Lower lobe of right lung (tissue), 2 donors: ENCODE measurements at regions not wholly inside any gene's neighbourhood (a gene's known extent, or its start where the extent isn't known, plus 50 kb on each side); places are given as distances from the start of the nearest gene placed in this dataset.

Source experiments
- ATAC-seq, 2 donors: fragments of 200-7000 bp; cut with Tn5 transposase; one replicate each; pipeline ENCODE4 v1.9.1; 2020 to 2022; ENCODE audit warnings: mild to moderate bottlenecking in 2 of 2, moderate library complexity in 2 of 2
- DNase-seq: peaks from one replicate; pipeline ENCODE4 v3.0.0-alpha.2; 2020
- H3K27ac ChIP-seq: fragments of 200-600 bp; one replicate; pipeline ENCODE4 v1.8.0; 2022
- H3K27me3 ChIP-seq: fragments of 200-600 bp; one replicate; pipeline ENCODE4 v1.8.0; 2022; ENCODE audit warnings: low read depth
- H3K36me3 ChIP-seq: fragments of 200-600 bp; one replicate; pipeline ENCODE4 v1.8.0; 2022; ENCODE audit warnings: mild to moderate bottlenecking
- H3K4me1 ChIP-seq: fragments of 200-600 bp; one replicate; pipeline ENCODE4 v1.8.0; 2022
- H3K4me3 ChIP-seq: fragments of 200-600 bp; one replicate; pipeline ENCODE4 v1.8.0; 2022; ENCODE audit warnings: mild to moderate bottlenecking
- H3K9me3 ChIP-seq: fragments of 200-600 bp; one replicate; pipeline ENCODE4 v1.8.0; 2022
- CTCF ChIP-seq: fragments of 200-600 bp; IDR thresholded peaks from one replicate; pipeline ENCODE4 v1.8.0; 2022; ENCODE audit warnings: antibody characterized with exemption, mild to moderate bottlenecking
- intact Hi-C: fragments of 100-400 bp; cut with DNase I; formaldehyde crosslinking; loops from one replicate; pipeline ENCODE4 v1.11.0; 2022
- donor health status: DM: no; HTN: yes; CAD: no; lungs with severe emphysema.

GRCh38 chr1:116277840-116278540 is 95.1 kb upstream of the ATP1A1 start:
- intact Hi-C loops: no loop called here
- DNase-seq: no peak
- Histone ChIP-seq H3K4me1 (no peaks in the 10 kb centered on the region), H3K36me3 (no peaks in the 10 kb centered on the region), H3K9me3 (no peaks in the 10 kb centered on the region), H3K27ac (no peak overlapping the region), H3K27me3 (peaks cover 7% of the 10 kb centered on the region), H3K4me3 (no peak overlapping the region)
- no peak for TF ChIP-seq CTCF
- no peak for ATAC-seq

GRCh38 chr1:116278541-116278866 is 94.5 kb upstream of the ATP1A1 start:
- no peak for DNase-seq
- Histone ChIP-seq H3K27me3 (peaks cover 7% of the 10 kb centered on the region), H3K27ac (no peak overlapping the region), H3K9me3 (no peaks in the 10 kb centered on the region), H3K4me3 (no peak overlapping the region), H3K4me1 (no peaks in the 10 kb centered on the region), H3K36me3 (no peaks in the 10 kb centered on the region)
- TF ChIP-seq CTCF: no peak
- ATAC-seq: no peak
- intact Hi-C loops: no loop called here

GRCh38 chr1:116279715-116280114 is 93.3 kb upstream of the ATP1A1 start:
- no peak for ATAC-seq
- intact Hi-C loops: no loop called here
- Histone ChIP-seq H3K36me3 (no peaks in the 10 kb centered on the region), H3K9me3 (no peaks in the 10 kb centered on the region), H3K4me3 (no peak overlapping the region), H3K27me3 (peaks cover 7% of the 10 kb centered on the region), H3K4me1 (no peaks in the 10 kb centered on the region), H3K27ac (no peak overlapping the region)
- no peak for TF ChIP-seq CTCF
- DNase-seq: no peak

- no peak overlapping the region for H3K27ac ChIP-seq
- H3K9me3 ChIP-seq: no peaks in the 10 kb centered on the region
- H3K27me3 ChIP-seq: no peaks in the 10 kb centered on the region
- ATAC-seq (no peak), DNase-seq (no peak)
- intact Hi-C loops: no loop called here
- TF ChIP-seq CTCF: no peak
- H3K4me1 ChIP-seq: peaks cover 4% of the 10 kb centered on the region
- no peaks in the 10 kb centered on the region for H3K36me3 ChIP-seq
- H3K4me3 ChIP-seq: no peak overlapping the region
Measured at GRCh38 chr1:116284819-116285390, 88.1 kb upstream of the ATP1A1 start.

GRCh38 chr1:116286541-116286971 is 86.5 kb upstream of the ATP1A1 start:
- peaks cover 4% of the 10 kb centered on the region for H3K4me1 ChIP-seq
- no peak overlapping the region for H3K4me3 ChIP-seq
- no peaks in the 10 kb centered on the region for H3K36me3 ChIP-seq
- intact Hi-C loops: no loop called here
- H3K27ac ChIP-seq: no peak overlapping the region
- H3K27me3 ChIP-seq: no peaks in the 10 kb centered on the region
- no peaks in the 10 kb centered on the region for H3K9me3 ChIP-seq
- no peak for DNase-seq
- TF ChIP-seq CTCF: no peak
- ATAC-seq: no peak
